ENCODE measurements at regions not wholly inside any gene's neighbourhood (a gene's known extent, or its start where the extent isn't known, plus 50 kb on each side); places are given as distances from the start of the nearest gene placed in this dataset.
"Not testable (repeated sequence)": the region's sequence is repeated elsewhere in the genome, so short reads cannot be mapped to it uniquely, and the experiment has no call there.

DNA sequence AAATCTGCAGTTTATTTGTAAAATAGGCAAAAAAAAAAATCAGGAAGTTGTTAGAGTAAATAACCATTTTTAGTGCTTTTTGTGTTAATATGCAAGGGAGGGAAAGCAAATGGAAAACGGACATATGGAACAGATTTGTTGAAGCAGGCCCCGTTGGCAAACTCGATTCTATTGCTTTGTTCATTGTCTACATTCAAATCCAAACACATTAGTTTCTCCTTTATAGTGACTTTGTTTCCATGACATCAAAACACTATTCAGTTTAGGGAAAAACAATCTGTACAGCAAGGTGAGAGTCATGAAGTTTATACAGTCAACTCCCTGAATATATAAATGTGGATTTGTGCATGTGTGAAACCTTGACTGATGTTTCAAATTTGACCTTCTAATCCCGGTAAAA, 142.2 kb downstream of the FAM47A start:
- no peak for DNase-seq (ENCODE audit: low spot score)

DNA sequence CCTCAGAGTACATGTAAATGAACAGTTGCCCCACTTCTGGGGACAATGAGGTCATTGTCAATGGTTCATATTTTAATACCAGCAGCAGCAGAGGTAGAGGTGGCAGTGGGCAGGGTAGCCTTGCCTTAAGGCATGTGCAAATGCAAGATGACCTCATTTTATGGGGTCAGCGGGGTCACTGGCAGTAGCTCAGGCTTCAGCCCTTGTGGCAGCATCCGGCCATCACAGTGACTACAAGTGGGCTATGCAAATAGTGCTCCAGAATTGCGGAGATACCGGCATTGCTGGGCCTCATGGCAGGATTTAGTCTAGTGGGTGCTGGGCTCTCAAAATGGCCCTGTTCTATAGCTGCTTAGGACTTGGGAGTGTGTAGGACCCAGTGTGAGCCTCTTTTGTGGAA, 144.7 kb downstream of the FAM47A start:
- no peak for DNase-seq (ENCODE audit: low spot score)

DNA sequence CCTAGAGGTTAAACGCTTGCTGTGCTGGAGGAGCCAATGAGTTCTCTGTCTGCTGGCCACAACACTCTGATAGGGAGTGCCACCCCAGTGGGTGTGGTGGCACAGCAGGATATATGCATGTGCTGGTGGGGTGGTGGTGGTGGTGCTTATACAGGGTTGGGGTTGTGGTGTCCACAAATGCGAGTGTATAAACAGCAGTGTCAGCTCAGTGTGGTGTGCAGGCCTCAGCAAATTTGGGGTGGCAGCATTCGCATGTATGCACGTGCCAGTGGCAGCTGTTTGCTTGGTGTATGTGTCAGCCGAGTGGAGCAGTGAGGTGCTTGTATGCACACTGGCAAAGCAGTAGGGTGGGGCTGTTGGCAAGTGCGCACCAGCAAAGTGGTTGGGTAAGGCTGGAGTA, 157.4 kb downstream of the FAM47A start:
- no peak for DNase-seq (ENCODE audit: low spot score)

DNA sequence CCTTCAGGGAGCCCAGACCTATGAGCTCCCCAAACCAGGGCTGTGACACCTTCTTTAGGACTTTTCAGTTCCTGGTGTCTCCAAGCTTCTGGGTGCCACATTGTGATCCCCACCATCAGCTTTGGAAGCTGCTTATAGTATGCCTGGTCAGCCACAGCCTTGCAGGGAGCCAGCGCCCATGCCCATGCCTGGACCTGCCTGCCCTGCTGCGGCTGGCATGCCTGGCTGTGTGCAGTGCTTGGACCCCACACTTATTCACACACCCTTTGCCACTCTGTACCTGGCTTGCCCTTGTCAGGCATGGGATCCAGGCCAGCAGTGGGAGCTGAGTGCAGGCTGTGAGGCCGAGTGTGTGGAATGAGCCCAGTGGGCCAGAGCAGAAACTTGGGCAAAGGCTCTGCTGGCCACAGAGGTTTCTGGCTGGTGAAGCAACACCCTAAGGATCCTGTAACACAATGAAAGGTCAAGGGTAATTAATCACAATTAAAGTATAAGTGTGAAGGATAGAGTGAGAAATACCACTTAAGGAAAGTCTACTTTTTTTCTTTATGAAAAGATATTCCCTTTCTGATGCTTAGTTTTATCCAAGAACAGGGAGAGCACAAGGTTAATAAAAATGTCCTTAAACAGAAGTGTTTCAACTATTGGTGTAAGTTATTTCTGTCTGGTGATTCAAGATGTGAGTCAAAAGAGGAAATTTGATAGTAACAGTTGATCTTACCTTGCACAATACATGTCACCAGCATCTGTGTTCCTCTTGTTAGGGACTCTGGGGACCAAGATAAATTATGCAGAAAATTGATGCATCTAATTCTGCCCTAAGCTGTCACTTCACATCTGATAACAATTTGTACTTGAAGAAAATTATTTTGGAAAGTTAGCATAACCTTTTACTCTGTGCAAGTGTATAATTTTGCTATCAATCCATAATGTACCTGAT, 161.8 kb downstream of the FAM47A start:
- no peak for DNase-seq (ENCODE audit: low spot score)

DNA sequence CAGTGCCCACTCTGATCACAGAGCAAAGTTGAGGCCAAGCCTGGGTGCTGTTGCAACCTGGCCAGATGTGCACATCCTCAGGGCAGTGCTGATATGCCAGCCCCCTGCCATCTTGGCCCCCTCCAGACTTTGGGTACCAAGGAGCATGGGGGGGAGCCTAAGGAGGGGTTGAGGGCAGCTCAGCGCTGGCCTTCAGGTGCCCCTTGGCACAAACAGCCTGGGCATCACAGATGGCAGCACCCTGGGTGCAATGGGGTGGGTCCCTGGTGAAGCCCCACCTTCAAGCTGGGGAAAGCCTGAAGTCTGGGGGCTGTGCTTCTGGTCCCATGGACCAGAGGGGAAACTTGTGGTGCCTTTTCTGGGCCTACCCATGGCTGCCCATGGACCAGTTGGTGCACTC, 163.0 kb downstream of the FAM47A start:
- no peak for DNase-seq (ENCODE audit: low spot score)

- no peak for DNase-seq (ENCODE audit: low spot score)
Measured at GRCh38 chrX:33968611-33969010, 163.5 kb downstream of the FAM47A start.

GRCh38 chrX:33949300-33949699, 182.8 kb downstream of the FAM47A start:
- DNase-seq (ENCODE audit: low spot score), result no peak

- not testable (repeated sequence) for DNase-seq (ENCODE audit: low spot score)
Measured at GRCh38 chrX:33926249-33926648, 205.9 kb downstream of the FAM47A start.

DNA sequence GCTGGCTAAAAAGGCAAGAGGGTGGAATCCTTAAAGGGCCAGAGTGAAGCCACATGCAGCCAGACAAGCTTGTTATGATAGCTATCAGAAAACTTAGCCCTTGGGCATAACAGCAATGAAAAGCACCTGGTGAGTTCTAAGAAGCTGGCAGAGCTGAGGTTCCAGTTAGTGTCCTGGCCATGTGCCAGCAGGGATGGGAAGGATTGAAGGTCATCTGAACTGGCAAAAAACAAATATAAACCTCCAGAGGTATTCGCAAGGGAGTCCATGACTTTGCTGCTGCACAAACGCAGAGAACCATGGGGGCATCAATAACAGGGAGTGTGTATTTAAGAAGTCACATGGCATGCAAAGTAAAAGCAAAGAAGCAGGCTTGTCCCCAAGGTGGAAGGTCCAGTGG, 208.9 kb downstream of the FAM47A start:
- DNase-seq (ENCODE audit: low spot score), result no peak

- DNase-seq (ENCODE audit: low spot score), result no peak
Measured at GRCh38 chrX:33909836-33910235, 222.3 kb downstream of the FAM47A start.

GRCh38 chrX:33908898-33909297, 223.2 kb downstream of the FAM47A start:
- no peak for DNase-seq (ENCODE audit: low spot score)

DNA sequence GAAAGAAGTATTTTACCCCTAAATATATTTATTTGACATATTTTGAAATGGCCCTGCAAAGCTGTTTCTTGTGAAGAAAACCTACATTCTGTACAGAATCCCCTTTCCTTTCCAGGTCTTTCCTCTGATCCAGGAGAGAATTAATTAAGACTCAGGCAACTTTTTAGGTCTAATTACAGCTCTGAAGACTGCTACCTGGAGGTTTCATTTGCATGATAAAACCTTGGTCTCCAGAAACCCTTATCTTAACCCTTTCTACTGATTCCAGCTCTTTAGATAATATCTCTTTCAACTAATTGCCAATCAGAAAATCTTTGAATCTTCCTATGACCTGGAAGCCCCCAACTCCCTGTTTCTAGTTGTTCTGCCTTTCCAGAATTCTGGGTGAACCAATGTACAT, 224.0 kb downstream of the FAM47A start:
- DNase-seq (ENCODE audit: low spot score), result no peak

DNA sequence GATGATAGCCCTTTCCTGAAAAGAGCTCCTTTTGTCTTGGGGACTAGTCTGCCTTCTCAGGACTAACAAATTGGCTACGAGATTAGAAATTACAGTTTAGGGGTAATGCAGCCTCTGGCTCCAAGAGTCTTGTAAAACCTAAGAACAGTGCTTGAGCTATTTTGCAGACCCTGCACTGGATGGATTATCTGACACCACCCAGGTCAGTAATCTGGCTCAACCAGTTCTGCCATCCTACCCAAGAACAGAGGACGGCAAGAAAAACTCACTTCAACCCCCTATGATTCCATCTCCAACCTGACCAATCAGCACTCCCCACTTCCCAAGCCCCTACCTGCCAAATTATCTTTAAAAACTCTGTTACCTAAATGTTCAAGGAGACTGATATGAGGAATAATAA, 225.1 kb downstream of the FAM47A start:
- DNase-seq (ENCODE audit: low spot score), result no peak

GRCh38 chrX:33892670-33893069, 239.4 kb downstream of the FAM47A start:
- no peak for DNase-seq (ENCODE audit: low spot score)

DNA sequence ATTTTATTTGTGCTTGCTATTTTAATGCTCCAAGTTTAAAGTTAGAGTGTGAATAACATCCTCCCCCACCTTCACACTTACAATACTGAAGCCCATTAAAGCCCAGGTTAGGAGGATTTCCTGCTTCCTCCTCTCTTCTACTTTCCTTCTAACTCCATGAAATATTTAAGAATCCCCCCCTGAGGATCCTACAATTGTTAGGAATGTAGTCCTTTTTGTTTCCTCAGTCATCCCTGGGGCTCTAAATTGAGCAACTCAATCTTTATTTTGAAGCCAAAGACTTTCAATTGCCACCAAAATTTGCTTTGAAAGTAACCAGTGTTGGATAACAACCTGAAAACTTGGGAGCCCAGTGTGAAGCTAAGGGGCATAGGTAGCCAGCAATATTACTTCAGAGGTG, 276.9 kb downstream of the FAM47A start:
- no peak for DNase-seq (ENCODE audit: low spot score)

DNA sequence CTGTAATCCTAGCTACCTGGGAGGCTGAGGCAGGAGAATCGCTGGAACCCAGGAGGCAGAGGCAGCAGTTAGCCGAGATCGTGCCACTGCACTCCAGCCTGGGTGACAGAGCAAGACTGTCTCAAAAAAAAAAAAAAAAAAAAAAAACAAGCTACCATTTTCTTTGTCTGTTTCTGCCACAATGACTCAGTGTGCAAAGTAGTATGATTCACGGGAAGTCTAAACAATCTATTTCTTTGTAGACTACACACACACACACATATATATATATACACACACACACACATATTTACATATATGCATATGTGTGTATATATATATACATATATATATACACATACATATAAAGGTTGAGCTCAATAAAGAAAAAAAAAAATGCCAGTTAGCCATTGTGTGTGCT, 280.0 kb downstream of the FAM47A start:
- DNase-seq (ENCODE audit: low spot score), result not testable (repeated sequence)

- peak; percentile 5 for DNase-seq (ENCODE audit: low spot score)
Measured at GRCh38 chrX:33840176-33840575, 291.9 kb downstream of the FAM47A start.

DNA sequence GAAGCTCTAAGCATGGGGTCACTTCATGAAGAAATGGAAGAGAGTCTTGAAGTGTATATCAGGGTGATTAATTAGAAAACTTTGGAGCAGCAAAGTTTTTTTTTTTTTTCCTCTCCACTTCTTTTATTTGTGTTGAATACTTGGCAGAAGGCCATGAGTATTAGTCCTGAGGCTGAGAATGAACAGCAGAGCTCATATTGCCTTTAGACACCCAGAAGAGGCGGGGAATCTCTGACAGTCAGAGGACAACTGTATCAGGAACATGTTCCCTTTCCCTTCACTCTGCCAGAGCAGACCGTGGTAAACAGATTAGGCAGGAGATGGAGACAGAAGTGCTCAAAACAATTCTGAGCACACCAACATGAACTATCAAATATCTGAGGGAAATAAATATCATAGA, 300.9 kb downstream of the FAM47A start:
- DNase-seq (ENCODE audit: low spot score), result no peak

DNA sequence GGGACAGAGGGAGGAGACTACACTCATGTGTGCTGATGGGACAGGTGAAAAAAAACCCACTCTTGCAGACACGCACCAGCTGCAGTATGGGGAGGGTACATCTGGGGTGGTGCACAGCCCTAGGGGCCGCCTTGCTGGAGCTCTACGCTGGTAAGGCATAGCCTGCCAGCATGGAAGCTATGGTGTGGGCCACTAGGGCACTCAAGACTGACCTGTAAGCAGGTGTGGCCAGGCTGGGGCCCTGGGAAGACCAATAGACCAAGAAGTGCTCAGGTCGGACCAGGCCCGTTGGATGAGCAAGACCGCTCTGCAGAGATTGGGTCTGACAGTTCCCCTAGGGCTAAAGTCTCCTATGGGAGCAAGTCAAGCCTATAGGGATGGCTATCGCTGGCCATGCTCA, 314.8 kb downstream of the FAM47A start:
- no peak for DNase-seq (ENCODE audit: low spot score)

- no peak for DNase-seq (ENCODE audit: low spot score)
Measured at GRCh38 chrX:33808636-33809035, 323.5 kb downstream of the FAM47A start.

GRCh38 chrX:33784548-33784947, 347.6 kb downstream of the FAM47A start:
- DNase-seq (ENCODE audit: low spot score), result no peak

- no peak for DNase-seq (ENCODE audit: low spot score)
Measured at GRCh38 chrX:33741807-33742206, 390.3 kb downstream of the FAM47A start.

GRCh38 chrX:33735182-33735581, 396.9 kb downstream of the FAM47A start:
- DNase-seq (ENCODE audit: low spot score), result no peak
